Neural progenitor cell (in vitro differentiated cells): ENCODE measurements at regions not wholly inside any gene's neighbourhood (a gene's known extent, or its start where the extent isn't known, plus 50 kb on each side); places are given as distances from the start of the nearest gene placed in this dataset.

ENCODE experiments used
- CTCF ChIP-seq: fragments of 200-600 bp; sonication (generic); IDR thresholded peaks from 2 replicates; pipeline ENCODE4 v1.5.1; 2017; ENCODE audit warnings: antibody characterized with exemption, mild to moderate bottlenecking
- EZH2 ChIP-seq: fragments of 200-600 bp; sonication (generic); IDR thresholded peaks from 2 replicates; pipeline ENCODE4 v1.6.1; 2017; ENCODE audit warnings: antibody characterized with exemption, mild to moderate bottlenecking, moderate library complexity
- EZH2phosphoT487 ChIP-seq: fragments of 200-600 bp; sonication (generic); IDR thresholded peaks from 2 replicates; pipeline ENCODE4 v1.6.1; 2017; ENCODE audit warnings: antibody characterized with exemption

GRCh38 chr15:39512643-39513042 lies 68.2 kb upstream of the THBS1 start:
- no peak for TF ChIP-seq CTCF
- TF ChIP-seq EZH2: no peak
- TF ChIP-seq EZH2phosphoT487: no peak
